NCI-H2171 (cell line): ENCODE measurements at regions not wholly inside any gene's neighbourhood (a gene's known extent, or its start where the extent isn't known, plus 50 kb on each side); places are given as distances from the start of the nearest gene placed in this dataset.
"Not testable (repeated sequence)": the region's sequence is repeated elsewhere in the genome, so short reads cannot be mapped to it uniquely, and the experiment has no call there.

ENCODE experiments used
- DNase-seq: peaks from one replicate; lab custom pipeline; 2025; lab: John Stamatoyannopoulos, UW

DNA sequence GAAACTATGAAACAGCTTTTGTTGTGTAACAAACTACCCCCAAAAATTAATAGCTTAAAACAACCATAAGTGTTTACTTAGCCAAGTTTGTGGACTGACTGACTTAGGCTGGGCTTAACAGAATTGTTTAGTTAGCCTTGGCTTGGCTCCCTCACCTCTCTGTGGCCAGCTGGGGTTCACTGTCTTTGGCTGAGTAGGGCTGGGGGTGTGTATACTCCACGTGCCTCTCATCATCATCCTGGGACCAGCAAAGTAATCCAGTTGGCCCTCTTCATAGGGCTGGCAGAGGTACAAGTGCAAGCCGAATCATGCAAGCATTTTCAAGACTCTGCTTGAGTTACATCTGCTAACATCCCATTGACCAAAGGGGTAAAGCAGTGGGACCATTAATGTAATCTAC, 252.3 kb downstream of the BRINP2 start:
- no peak for DNase-seq

GRCh38 chr1:177413982-177414596, 243.3 kb downstream of the BRINP2 start:
- DNase-seq = no peak

GRCh38 chr1:177411381-177411780, 240.6 kb downstream of the BRINP2 start:
- DNase-seq = no peak

DNA sequence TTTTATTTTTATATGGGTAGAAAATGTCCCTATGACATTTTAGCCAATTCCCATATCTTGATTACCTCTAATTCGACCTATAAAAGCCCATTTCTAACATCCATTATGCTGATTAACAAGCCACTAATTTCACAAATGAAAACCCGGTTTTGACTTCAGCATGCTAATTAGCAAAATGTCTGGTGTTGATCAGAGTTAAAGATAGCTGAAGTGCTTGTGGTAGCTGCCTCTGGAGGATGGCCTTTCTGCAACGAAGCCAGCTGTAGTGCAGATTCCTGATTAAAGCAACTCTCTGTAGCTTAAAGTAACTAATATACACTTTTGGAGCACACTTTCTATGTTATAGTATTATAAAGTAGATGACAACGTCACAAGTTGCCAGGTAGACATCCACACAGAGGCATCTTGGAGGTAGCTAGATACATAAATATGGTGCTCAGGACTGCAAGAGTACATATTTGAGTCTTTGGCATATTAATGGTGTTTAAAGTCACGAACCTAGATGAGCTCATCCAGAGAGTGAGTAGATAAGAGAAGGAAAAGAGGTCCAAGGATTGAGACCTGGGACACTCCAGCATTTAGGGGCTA, 239.5 kb downstream of the BRINP2 start:
- DNase-seq = no peak

DNA sequence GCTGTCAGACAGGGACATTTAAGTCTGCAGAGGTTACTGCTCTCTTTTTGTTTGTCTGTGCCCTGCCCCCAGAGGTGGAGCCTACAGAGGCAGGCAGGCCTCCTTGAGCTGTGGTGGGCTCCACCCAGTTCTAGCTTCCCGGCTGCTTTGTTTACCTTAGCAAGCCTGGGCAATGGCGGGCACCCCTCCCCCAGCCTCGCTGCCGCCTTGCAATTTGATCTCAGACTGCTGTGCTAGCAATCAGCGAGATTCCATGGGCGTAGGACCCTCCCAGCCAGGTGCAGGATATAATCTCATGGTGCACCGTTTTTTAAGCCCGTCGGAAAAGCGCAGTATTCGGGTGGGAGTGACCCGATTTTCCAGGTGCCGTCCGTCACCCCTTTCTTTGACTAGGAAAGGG, 235.6 kb downstream of the BRINP2 start:
- not testable (repeated sequence) for DNase-seq

GRCh38 chr1:177392336-177392735, 221.6 kb downstream of the BRINP2 start:
- DNase-seq = no peak

- DNase-seq = no peak
These were observed 215.3 kb downstream of the BRINP2 start for GRCh38 chr1:177385760-177386698.

DNA sequence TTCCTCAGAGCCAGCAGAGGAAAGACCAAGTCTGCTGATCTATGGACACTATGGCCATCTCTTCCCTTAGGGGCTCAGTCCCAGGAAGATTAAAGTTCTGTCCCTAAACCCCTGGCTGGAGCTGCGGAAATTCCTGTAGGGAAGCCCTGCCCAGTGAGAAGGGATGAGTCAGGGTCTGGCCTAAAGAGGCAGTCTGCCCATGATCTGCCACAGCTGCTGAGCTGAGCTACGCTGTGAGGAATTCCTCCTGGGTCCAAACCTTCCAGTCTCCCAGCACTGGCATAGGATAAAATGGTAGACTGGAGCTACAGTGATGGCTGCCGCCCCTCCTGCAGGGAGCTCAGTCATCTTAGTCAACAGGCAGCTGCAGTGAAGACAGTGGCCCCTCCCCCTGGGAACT, 213.7 kb downstream of the BRINP2 start:
- DNase-seq = no peak

DNA sequence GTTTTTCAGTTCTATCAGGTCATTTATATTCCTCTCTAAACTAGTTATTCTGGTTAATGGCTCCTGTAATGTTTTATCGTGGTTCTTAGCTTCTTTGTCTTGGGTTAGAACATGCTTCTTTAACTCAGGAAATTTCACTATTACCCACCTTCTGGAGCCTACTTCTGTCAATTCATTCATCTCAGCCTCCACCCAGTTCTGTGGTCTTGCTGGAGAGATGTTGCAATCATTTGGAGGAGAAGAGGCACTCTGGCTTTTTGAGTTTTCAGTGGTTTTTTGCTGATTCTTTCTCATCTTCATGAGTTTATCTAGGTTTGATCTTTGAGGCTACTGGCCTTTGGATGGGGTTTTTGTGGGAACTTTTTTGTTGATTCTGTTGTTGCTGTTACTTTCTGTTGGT, 213.0 kb downstream of the BRINP2 start:
- DNase-seq = no peak

DNA sequence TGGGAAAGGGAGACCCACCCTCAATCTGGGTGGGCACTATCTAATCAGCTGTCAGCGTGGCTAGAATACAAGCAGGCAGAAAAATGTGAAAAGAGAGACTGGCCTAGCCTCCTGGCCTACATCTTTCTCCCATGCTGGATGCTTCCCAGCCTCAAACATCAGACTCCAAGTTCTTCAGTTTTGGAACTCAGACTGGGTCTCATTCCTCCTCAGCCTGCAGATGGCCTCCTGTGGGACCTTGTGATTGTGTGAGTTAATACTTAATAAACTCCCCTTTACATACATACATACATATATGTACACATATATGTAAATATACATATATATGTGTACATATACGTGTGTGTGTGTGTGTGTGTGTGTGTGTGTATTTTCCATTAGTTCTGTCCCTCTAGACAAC, 207.1 kb downstream of the BRINP2 start:
- DNase-seq = no peak

- DNase-seq = no peak
These were observed 197.5 kb downstream of the BRINP2 start for GRCh38 chr1:177368255-177368654.

DNA sequence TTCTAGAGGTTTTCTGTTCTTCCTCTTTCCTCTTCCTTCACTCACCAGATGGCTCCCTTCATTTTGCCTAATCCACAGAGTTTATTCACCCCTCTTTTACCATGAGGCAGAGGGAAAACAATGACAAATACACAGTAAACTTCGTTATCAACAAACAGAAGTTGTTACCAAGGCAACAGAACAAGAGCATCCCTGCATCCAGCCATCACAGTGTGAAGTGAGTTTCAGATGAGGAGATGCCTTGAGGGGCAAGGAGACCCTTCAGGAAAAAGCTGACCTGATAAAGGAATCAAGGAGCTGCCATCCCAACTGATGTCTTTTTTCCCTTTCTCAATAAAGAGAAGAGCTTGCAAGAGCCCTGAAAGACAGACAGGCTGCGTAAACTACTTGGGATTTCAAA, 195.3 kb downstream of the BRINP2 start:
- DNase-seq = no peak

- DNase-seq = no peak
These were observed 190.0 kb downstream of the BRINP2 start for GRCh38 chr1:177360791-177361190.

GRCh38 chr1:177356674-177357435, 186.1 kb downstream of the BRINP2 start:
- no peak for DNase-seq

- no peak for DNase-seq
These were observed 184.8 kb downstream of the BRINP2 start for GRCh38 chr1:177355575-177355974.

DNA sequence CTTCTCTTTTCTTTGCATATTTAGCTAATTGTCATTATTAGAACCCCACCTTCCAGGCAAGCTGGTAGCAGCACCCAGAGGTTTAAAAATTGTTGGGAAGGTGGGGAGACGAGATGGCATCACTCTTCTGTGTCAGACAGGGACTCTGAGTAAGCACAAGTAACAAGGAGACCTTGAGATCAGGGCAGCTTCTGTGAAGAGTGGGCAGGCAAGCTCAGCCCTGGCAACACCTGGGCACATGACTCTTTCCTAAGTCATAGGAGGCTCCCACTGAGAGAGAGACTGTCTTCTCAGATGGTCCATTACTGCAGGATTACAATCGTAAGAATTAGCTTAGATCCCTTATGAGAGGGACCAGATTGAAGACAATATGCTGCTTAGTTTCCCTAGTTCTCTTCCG, 183.5 kb downstream of the BRINP2 start:
- DNase-seq = no peak

DNA sequence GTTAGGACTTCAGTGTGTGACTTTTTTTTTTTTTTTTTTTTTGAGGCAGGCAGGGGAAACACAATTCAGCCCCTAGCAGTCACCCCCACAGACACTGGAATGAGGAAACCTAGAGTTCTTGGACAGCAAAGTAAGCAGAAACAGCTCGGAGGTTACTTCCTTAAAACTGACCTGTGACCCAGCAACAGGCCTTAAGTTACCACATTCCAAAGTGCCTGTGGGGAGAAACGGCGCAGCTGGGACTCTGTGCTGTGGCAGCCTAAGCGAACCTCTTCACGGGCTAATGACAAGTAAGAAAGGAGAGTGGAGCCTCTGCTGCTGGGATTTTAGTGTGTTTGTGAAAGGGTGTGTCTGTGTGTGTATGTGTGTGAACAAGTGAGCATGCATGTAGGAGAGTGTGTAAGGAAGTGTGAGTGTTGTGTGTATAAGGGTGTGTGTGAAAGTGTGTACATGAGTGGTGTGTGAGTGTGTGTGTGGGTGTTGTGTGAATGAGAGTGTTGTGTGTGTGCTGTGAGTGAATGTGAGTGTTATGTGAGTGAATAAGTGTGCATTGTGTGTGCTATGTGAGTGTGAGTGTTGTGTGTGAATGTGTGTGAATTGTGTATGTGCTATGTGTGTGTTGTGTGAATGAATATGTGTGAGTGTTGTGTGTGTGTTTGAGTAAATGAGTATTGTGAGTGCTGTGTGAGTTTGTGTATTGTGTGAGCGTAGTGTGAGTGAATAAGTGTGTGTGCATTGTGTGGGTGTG, 180.8 kb downstream of the BRINP2 start:
- no peak for DNase-seq

- DNase-seq = no peak
These were observed 176.1 kb downstream of the BRINP2 start for GRCh38 chr1:177346790-177347359.

DNA sequence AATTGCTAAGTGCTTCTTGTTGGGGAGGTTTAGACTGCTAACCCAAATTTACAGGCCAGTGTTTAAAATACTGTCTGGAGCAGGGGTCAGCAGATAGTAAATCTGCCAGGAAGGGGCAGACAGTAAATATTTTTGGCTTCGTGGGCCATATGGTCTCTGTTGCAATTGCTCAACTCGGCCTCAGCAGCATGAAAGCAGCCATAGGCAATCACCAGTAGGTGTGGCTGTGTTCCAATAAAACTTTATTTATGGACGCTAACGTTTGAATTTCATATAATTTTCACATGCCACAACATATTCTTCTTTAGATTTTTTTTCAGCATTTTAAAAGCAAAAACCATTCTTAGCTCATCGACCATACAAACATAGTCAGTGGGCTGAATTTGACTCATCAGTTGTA, 172.7 kb downstream of the BRINP2 start:
- no peak for DNase-seq

DNA sequence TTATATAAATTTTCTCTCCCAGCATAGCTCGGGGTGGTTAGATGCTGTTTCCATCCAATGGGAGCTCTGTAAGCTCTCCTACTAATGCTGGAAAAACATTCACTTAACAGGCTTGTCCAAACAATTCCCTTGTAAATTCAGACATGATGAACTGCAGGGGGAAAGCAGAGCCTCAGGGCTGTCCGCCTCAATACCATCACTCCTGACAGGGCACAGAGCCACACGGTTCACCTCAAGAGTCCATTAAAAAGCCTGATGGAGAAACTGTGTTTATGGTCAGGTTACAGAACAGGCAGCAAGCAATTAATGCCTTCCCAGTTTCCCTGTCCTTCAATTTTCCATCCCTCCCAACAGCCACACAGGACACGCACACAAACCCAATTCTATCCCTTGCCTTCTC, 171.0 kb downstream of the BRINP2 start:
- no peak for DNase-seq

GRCh38 chr1:177340601-177341067, 169.9 kb downstream of the BRINP2 start:
- DNase-seq = no peak
